ENCODE measurements at regions not wholly inside any gene's neighbourhood (a gene's known extent, or its start where the extent isn't known, plus 50 kb on each side); places are given as distances from the start of the nearest gene placed in this dataset.
A peak's percentile ranks its signal among the peaks of the same experiment; 100 is the strongest.

- no peak overlapping the region for H2BK5ac ChIP-seq (ENCODE audit: low read depth, low read length, poor library complexity, severe bottlenecking)
- no peak overlapping the region for H3K9ac ChIP-seq (ENCODE audit: low read length)
- no peak overlapping the region for H3K23ac ChIP-seq (ENCODE audit: low read length in 2 of 2)
- H3K9me3 ChIP-seq (ENCODE audit: control insufficient read depth, low read length) = no peaks in the 10 kb centered on the region
- no peak overlapping the region for H4K91ac ChIP-seq (ENCODE audit: low read length)
- no peak overlapping the region for H2BK15ac ChIP-seq (ENCODE audit: low read depth, poor library complexity, severe bottlenecking)
- DNase-seq = no peak
- no CpG with 5 or more reads among the region's 1 CpG for WGBS
- no peak overlapping the region for H3K4ac ChIP-seq (ENCODE audit: low read depth in 1 of 2, low read length in 2 of 2)
- H3K4me1 ChIP-seq (ENCODE audit: control insufficient read depth, insufficient read depth, low read depth, low read length) = no peaks in the 10 kb centered on the region
- no peak overlapping the region for H3K4me2 ChIP-seq (ENCODE audit: low read length, poor library complexity, severe bottlenecking)
- H2AK5ac ChIP-seq (ENCODE audit: low read length, severe bottlenecking) = no peak overlapping the region
- H3K18ac ChIP-seq (ENCODE audit: low read depth in 1 of 2, low read length in 2 of 2) = no peak overlapping the region
- no peak overlapping the region for H3K14ac ChIP-seq (ENCODE audit: low read length in 2 of 2)
- H4K8ac ChIP-seq (ENCODE audit: low read length) = no peak overlapping the region
- H3K79me1 ChIP-seq (replicated peaks; ENCODE audit: low read length, poor library complexity, severe bottlenecking) = no peaks in the 10 kb centered on the region
- H2AFZ ChIP-seq (ENCODE audit: low read depth, low read length) = no peak overlapping the region
- no peak overlapping the region for H2BK12ac ChIP-seq (ENCODE audit: low read length in 2 of 2)
- H3K36me3 ChIP-seq (ENCODE audit: control insufficient read depth in 1 of 2, insufficient read depth in 2 of 2, low read depth in 1 of 2, low read length in 2 of 2) = no peaks in the 10 kb centered on the region
- no peak overlapping the region for H2BK120ac ChIP-seq (ENCODE audit: low read depth, low read length)
- no peaks in the 10 kb centered on the region for H3K27me3 ChIP-seq (ENCODE audit: control insufficient read depth in 1 of 2, insufficient read depth in 1 of 2, low read length in 2 of 2)
- no peak overlapping the region for H3K27ac ChIP-seq (ENCODE audit: low read length, poor library complexity, severe bottlenecking)
- no peak overlapping the region for H3K4me3 ChIP-seq (ENCODE audit: insufficient read depth in 1 of 2, low read depth in 1 of 2, low read length in 2 of 2)
Observed at GRCh38 chr3:95725770-95726169, 1088.6 kb upstream of the EPHA6 start.

DNA sequence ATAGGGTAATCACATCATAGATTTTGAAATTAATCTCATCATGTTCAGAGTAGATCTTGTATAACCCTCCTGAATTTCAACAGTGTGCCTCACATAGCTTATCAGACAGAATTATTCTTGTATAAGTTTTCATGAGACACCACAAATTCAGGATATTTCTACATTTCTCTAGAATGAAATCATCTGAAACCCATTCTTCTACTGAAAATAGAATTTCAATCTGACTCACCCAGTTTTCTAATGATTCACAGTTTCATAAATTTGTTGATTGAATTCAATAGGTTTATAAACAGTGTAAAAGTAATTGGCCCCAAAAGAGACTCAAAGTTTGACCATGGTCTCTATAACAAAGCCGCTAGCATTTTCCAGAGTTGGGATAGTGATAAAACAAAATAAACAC is 1082.6 kb upstream of the EPHA6 start:
- Histone ChIP-seq H3K14ac (ENCODE audit: low read length in 2 of 2) (no peak overlapping the region), H2AFZ (ENCODE audit: low read depth, low read length) (no peak overlapping the region), H3K23ac (ENCODE audit: low read length in 2 of 2) (no peak overlapping the region), H3K4me2 (ENCODE audit: low read length, poor library complexity, severe bottlenecking) (no peak overlapping the region), H3K4me3 (ENCODE audit: insufficient read depth in 1 of 2, low read depth in 1 of 2, low read length in 2 of 2) (no peak overlapping the region), H4K91ac (ENCODE audit: low read length) (no peak overlapping the region), H4K8ac (ENCODE audit: low read length) (no peak overlapping the region), H3K4ac (ENCODE audit: low read depth in 1 of 2, low read length in 2 of 2) (no peak overlapping the region), H2BK12ac (ENCODE audit: low read length in 2 of 2) (no peak overlapping the region), H3K4me1 (ENCODE audit: control insufficient read depth, insufficient read depth, low read depth, low read length) (no peaks in the 10 kb centered on the region), H2BK15ac (ENCODE audit: low read depth, poor library complexity, severe bottlenecking) (no peak overlapping the region), H2AK5ac (ENCODE audit: low read length, severe bottlenecking) (no peak overlapping the region), H3K36me3 (ENCODE audit: control insufficient read depth in 1 of 2, insufficient read depth in 2 of 2, low read depth in 1 of 2, low read length in 2 of 2) (no peaks in the 10 kb centered on the region), H3K79me1 (replicated peaks; ENCODE audit: low read length, poor library complexity, severe bottlenecking) (no peaks in the 10 kb centered on the region), H3K18ac (ENCODE audit: low read depth in 1 of 2, low read length in 2 of 2) (no peak overlapping the region), H3K27ac (ENCODE audit: low read length, poor library complexity, severe bottlenecking) (no peak overlapping the region), H2BK5ac (ENCODE audit: low read depth, low read length, poor library complexity, severe bottlenecking) (no peak overlapping the region), H3K9me3 (ENCODE audit: control insufficient read depth, low read length) (no peaks in the 10 kb centered on the region), H3K27me3 (ENCODE audit: control insufficient read depth in 1 of 2, insufficient read depth in 1 of 2, low read length in 2 of 2) (no peaks in the 10 kb centered on the region), H2BK120ac (ENCODE audit: low read depth, low read length) (no peak overlapping the region), H3K9ac (ENCODE audit: low read length) (peak overlapping the region; percentile 44)
- WGBS = no CpG with 5 or more reads among the region's 1 CpG
- DNase-seq = no peak

DNA sequence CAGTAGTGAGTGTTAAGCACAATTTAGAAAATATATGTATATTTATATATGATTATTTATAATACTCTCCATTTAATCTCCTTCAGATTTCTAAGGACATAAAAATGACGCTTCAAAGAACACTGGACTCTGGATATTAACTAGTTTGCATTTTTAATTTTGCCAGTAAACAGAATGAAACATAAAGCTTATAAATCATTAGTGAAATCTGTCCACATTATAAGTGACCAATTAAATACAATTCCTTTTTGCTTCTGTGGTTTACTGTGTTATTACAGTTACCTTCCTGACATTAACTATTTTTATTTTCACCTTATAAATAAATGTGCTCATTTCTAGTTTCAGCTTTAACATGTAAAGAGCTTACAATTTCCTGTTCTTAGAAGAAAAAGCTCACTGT is 1081.1 kb upstream of the EPHA6 start:
- Histone ChIP-seq H3K36me3 (ENCODE audit: control insufficient read depth in 1 of 2, insufficient read depth in 2 of 2, low read depth in 1 of 2, low read length in 2 of 2) (no peaks in the 10 kb centered on the region), H3K4ac (ENCODE audit: low read depth in 1 of 2, low read length in 2 of 2) (no peak overlapping the region), H3K27ac (ENCODE audit: low read length, poor library complexity, severe bottlenecking) (no peak overlapping the region), H3K27me3 (ENCODE audit: control insufficient read depth in 1 of 2, insufficient read depth in 1 of 2, low read length in 2 of 2) (no peaks in the 10 kb centered on the region), H2BK120ac (ENCODE audit: low read depth, low read length) (no peak overlapping the region), H3K4me2 (ENCODE audit: low read length, poor library complexity, severe bottlenecking) (no peak overlapping the region), H3K18ac (ENCODE audit: low read depth in 1 of 2, low read length in 2 of 2) (no peak overlapping the region), H3K4me1 (ENCODE audit: control insufficient read depth, insufficient read depth, low read depth, low read length) (no peaks in the 10 kb centered on the region), H3K9ac (ENCODE audit: low read length) (no peak overlapping the region), H2AK5ac (ENCODE audit: low read length, severe bottlenecking) (no peak overlapping the region), H2AFZ (ENCODE audit: low read depth, low read length) (no peak overlapping the region), H3K4me3 (ENCODE audit: insufficient read depth in 1 of 2, low read depth in 1 of 2, low read length in 2 of 2) (no peak overlapping the region), H2BK15ac (ENCODE audit: low read depth, poor library complexity, severe bottlenecking) (no peak overlapping the region), H3K79me1 (replicated peaks; ENCODE audit: low read length, poor library complexity, severe bottlenecking) (no peaks in the 10 kb centered on the region), H4K8ac (ENCODE audit: low read length) (no peak overlapping the region), H3K9me3 (ENCODE audit: control insufficient read depth, low read length) (no peaks in the 10 kb centered on the region), H2BK12ac (ENCODE audit: low read length in 2 of 2) (no peak overlapping the region), H3K14ac (ENCODE audit: low read length in 2 of 2) (no peak overlapping the region), H3K23ac (ENCODE audit: low read length in 2 of 2) (no peak overlapping the region), H4K91ac (ENCODE audit: low read length) (no peak overlapping the region), H2BK5ac (ENCODE audit: low read depth, low read length, poor library complexity, severe bottlenecking) (no peak overlapping the region)
- WGBS = no CpG with 5 or more reads among the region's 1 CpG
- DNase-seq = no peak

DNA sequence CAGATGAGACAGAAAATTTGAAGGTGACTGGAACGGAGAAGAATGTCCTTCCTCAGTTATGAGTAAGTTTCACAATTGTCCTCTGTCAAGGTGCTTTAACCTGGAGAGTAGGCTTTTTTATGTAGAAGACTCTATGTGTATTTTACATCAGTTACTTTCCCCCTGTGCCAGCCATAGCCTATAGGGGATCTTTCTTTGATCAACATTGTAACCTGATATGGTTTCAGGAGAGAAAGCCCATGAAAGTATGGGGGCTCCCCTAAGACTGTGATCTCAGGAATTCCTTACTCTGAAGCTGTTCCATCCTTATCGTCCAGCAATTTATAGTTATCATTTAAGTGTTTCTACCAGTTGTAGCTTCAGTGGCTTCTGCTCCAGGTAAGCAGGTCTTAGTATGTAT is 1076.3 kb upstream of the EPHA6 start:
- Histone ChIP-seq H3K27ac (ENCODE audit: low read length, poor library complexity, severe bottlenecking) (no peak overlapping the region), H2BK15ac (ENCODE audit: low read depth, poor library complexity, severe bottlenecking) (no peak overlapping the region), H3K14ac (ENCODE audit: low read length in 2 of 2) (no peak overlapping the region), H3K4me3 (ENCODE audit: insufficient read depth in 1 of 2, low read depth in 1 of 2, low read length in 2 of 2) (no peak overlapping the region), H3K79me1 (replicated peaks; ENCODE audit: low read length, poor library complexity, severe bottlenecking) (no peaks in the 10 kb centered on the region), H2AFZ (ENCODE audit: low read depth, low read length) (no peak overlapping the region), H2BK12ac (ENCODE audit: low read length in 2 of 2) (no peak overlapping the region), H3K4me1 (ENCODE audit: control insufficient read depth, insufficient read depth, low read depth, low read length) (no peaks in the 10 kb centered on the region), H3K18ac (ENCODE audit: low read depth in 1 of 2, low read length in 2 of 2) (no peak overlapping the region), H2AK5ac (ENCODE audit: low read length, severe bottlenecking) (no peak overlapping the region), H3K9me3 (ENCODE audit: control insufficient read depth, low read length) (no peaks in the 10 kb centered on the region), H3K4ac (ENCODE audit: low read depth in 1 of 2, low read length in 2 of 2) (no peak overlapping the region), H3K27me3 (ENCODE audit: control insufficient read depth in 1 of 2, insufficient read depth in 1 of 2, low read length in 2 of 2) (no peaks in the 10 kb centered on the region), H3K4me2 (ENCODE audit: low read length, poor library complexity, severe bottlenecking) (no peak overlapping the region), H3K9ac (ENCODE audit: low read length) (no peak overlapping the region), H2BK5ac (ENCODE audit: low read depth, low read length, poor library complexity, severe bottlenecking) (no peak overlapping the region), H4K91ac (ENCODE audit: low read length) (no peak overlapping the region), H3K36me3 (ENCODE audit: control insufficient read depth in 1 of 2, insufficient read depth in 2 of 2, low read depth in 1 of 2, low read length in 2 of 2) (no peaks in the 10 kb centered on the region), H4K8ac (ENCODE audit: low read length) (no peak overlapping the region), H2BK120ac (ENCODE audit: low read depth, low read length) (no peak overlapping the region), H3K23ac (ENCODE audit: low read length in 2 of 2) (no peak overlapping the region)
- no peak for DNase-seq
- no CpG with 5 or more reads among the region's 2 CpGs for WGBS
